HEK293 (cell line): ENCODE measurements at regions not wholly inside any gene's neighbourhood (a gene's known extent, or its start where the extent isn't known, plus 50 kb on each side); places are given as distances from the start of the nearest gene placed in this dataset.

Source experiments
- CTCF ChIP-seq: fragments of 450-650 bp; formaldehyde crosslinking; IDR thresholded peaks from 2 replicates; pipeline ENCODE4 v1.5.1; 2016; ENCODE audit warnings: missing biosample characterization, missing genetic modification characterization
- GLI2 ChIP-seq: fragments of 450-650 bp; formaldehyde crosslinking; IDR thresholded peaks from 2 replicates; pipeline ENCODE4; 2017; ENCODE audit warnings: missing biosample characterization, missing genetic modification characterization, low read depth, borderline replicate concordance
- ZNF138 ChIP-seq: fragments of 450-650 bp; formaldehyde crosslinking; IDR thresholded peaks from 2 replicates; pipeline ENCODE4 v1.5.1; 2016; ENCODE audit warnings: missing biosample characterization, missing genetic modification characterization, borderline replicate concordance
- ZNF24 ChIP-seq: fragments of 450-650 bp; formaldehyde crosslinking; IDR thresholded peaks from 2 replicates; pipeline ENCODE4 v1.5.1; 2016; ENCODE audit warnings: missing biosample characterization, missing genetic modification characterization
- ZNF362 ChIP-seq: fragments of 450-650 bp; formaldehyde crosslinking; IDR thresholded peaks from 2 replicates; pipeline ENCODE4 v1.5.1; 2016; ENCODE audit warnings: missing biosample characterization, missing genetic modification characterization

- no peak for TF ChIP-seq ZNF24 (tag by site-specific recombination)
- no peak for TF ChIP-seq ZNF362 (tag by site-specific recombination)
- no peak for TF ChIP-seq GLI2
- TF ChIP-seq CTCF (tag by site-specific recombination): no peak
- no peak for TF ChIP-seq ZNF138 (tag by site-specific recombination)
Observed at GRCh38 chr15:46892621-46893160, 824.6 kb upstream of the SEMA6D start.
